PFSK-1 (cell line): ENCODE measurements at regions not wholly inside any gene's neighbourhood (a gene's known extent, or its start where the extent isn't known, plus 50 kb on each side); places are given as distances from the start of the nearest gene placed in this dataset.

Experiments
- FOXP2 ChIP-seq: optimal IDR thresholded peaks from 2 replicates; pipeline ENCODE3; 2011; ENCODE audit warnings: borderline replicate concordance, control low read depth, inconsistent platforms; ENCODE audit not compliant: insufficient read depth; ENCODE audit errors: extremely low read length, extremely low read depth
- POLR2AphosphoS5 ChIP-seq: IDR thresholded peaks from 2 replicates; pipeline ENCODE4 v1.6.1; 2012; ENCODE audit warnings: low read depth, mild to moderate bottlenecking, control low read depth, low read length, moderate library complexity
- REST ChIP-seq, 2 experiments: IDR thresholded peaks; 2 replicates each; pipeline versions ENCODE4 v1.6.1 to v1.8.0; 2011 to 2012; ENCODE audit warnings: low read depth in 2 of 2, low read length in 2 of 2, control low read depth in 1 of 2, inconsistent platforms in 1 of 2, mild to moderate bottlenecking in 1 of 2, moderate library complexity in 1 of 2; ENCODE audit not compliant: insufficient read depth in 1 of 2
- TAF1 ChIP-seq: IDR thresholded peaks from 2 replicates; pipeline ENCODE4 v1.6.1; 2012; ENCODE audit warnings: low read length, control low read depth, borderline replicate concordance; ENCODE audit not compliant: insufficient read depth

- no peak for TF ChIP-seq POLR2AphosphoS5
- no peak for TF ChIP-seq FOXP2
- no peak for TF ChIP-seq REST (IDR thresholded peaks at IDR 0.05; ENCODE audit: insufficient read depth in 1 of 2, low read depth in 2 of 2, low read length in 2 of 2)
- TF ChIP-seq TAF1: no peak
Measured at GRCh38 chr1:222104694-222105392, 363.0 kb upstream of the DUSP10 start.
